Transverse colon (tissue), 4 donors: ENCODE measurements at regions not wholly inside any gene's neighbourhood (a gene's known extent, or its start where the extent isn't known, plus 50 kb on each side); places are given as distances from the start of the nearest gene placed in this dataset.
"Not testable (repeated sequence)": the region's sequence is repeated elsewhere in the genome, so short reads cannot be mapped to it uniquely, and the experiment has no call there.

Source experiments
- DNase-seq: peaks from one replicate; pipeline ENCODE4 v3.0.0-alpha.2; 2019
- H3K27ac ChIP-seq, 4 donors: fragments of 200-600 bp; sonication (generic); 2 replicates each; pipeline ENCODE4 v1.5.1; 2016 to 2018; ENCODE audit warnings: inconsistent platforms in 4 of 4
- H3K27me3 ChIP-seq: fragments of 200-600 bp; sonication (generic); 2 replicates; pipeline ENCODE4 v1.5.1; 2017; ENCODE audit warnings: inconsistent platforms
- H3K36me3 ChIP-seq, 4 donors: fragments of 200-600 bp; sonication (generic); 2 replicates each; pipeline ENCODE4 v1.5.1; 2017 to 2019; ENCODE audit warnings: inconsistent platforms in 4 of 4
- H3K4me1 ChIP-seq, 4 donors: fragments of 200-600 bp; sonication (generic); 2 replicates each; pipeline ENCODE4 v1.5.1; 2017 to 2020; ENCODE audit warnings: inconsistent platforms in 4 of 4
- H3K4me3 ChIP-seq, 4 donors: fragments of 200-600 bp; sonication (generic); 1 replicate in 1 of 4; 2 replicates in 3 of 4; pipeline versions ENCODE4 v1.5.1 to v1.6.1; 2017 to 2019; ENCODE audit warnings: inconsistent platforms in 4 of 4
- H3K9me3 ChIP-seq, 2 donors: fragments of 200-600 bp; sonication (generic); 2 replicates each; pipeline ENCODE4 v1.5.1; 2017 to 2019; ENCODE audit warnings: inconsistent platforms in 2 of 2
- EP300 ChIP-seq: sonication (generic); formaldehyde crosslinking; IDR thresholded peaks from one replicate; pipeline ENCODE4 v1.6.1; 2017; ENCODE audit warnings: antibody characterized with exemption, low read depth
- POLR2A ChIP-seq: fragments of 450-650 bp; IDR thresholded peaks from one replicate; pipeline ENCODE4 v1.6.1; 2016; ENCODE audit warnings: antibody characterized with exemption, mild to moderate bottlenecking, moderate library complexity
- POLR2AphosphoS5 ChIP-seq, 3 donors: sonication (generic); formaldehyde crosslinking; IDR thresholded peaks; one replicate each; pipeline ENCODE4 v1.6.1; 2016; ENCODE audit warnings: antibody characterized with exemption in 3 of 3
- WGBS, 2 donors: methylation state at CpG; one replicate each; pipeline ENCODE4 v1.1.5; 2018; ENCODE audit warnings: low coverage in 1 of 2; 5-methylcytosine and 5-hydroxymethylcytosine counted together
- in situ Hi-C, 4 donors: fragments of 200-750 bp; cut with MboI; loops; one replicate each; pipeline versions ENCODE4 v1.15.0 to v1.15.1; 2017; ENCODE audit warnings: low sequenced_read_pairs in 3 of 4, low pct_ligation_motif_present in 1 of 4, low pct_unique_long_range_greater_than_20kb in 1 of 4
- intact Hi-C: fragments of 100-400 bp; cut with DNase I; formaldehyde crosslinking; loops from one replicate; pipeline ENCODE4 v1.15.1; 2023; ENCODE audit warnings: low total_unique reads
- TF ChIP-seq, protein P1 (sequence below), 5 experiments: fragments of 200-600 bp in 3 of 5; fragments of 450-650 bp in 2 of 5; sonication (generic) in 3 of 5; IDR thresholded peaks; 1 replicate in 2 of 5; 2 replicates in 3 of 5; pipeline ENCODE4 v1.5.1; 2016 to 2017; ENCODE audit warnings: antibody characterized with exemption in 5 of 5, inconsistent platforms in 3 of 5, mild to moderate bottlenecking in 2 of 5, moderate library complexity in 1 of 5

DNA sequence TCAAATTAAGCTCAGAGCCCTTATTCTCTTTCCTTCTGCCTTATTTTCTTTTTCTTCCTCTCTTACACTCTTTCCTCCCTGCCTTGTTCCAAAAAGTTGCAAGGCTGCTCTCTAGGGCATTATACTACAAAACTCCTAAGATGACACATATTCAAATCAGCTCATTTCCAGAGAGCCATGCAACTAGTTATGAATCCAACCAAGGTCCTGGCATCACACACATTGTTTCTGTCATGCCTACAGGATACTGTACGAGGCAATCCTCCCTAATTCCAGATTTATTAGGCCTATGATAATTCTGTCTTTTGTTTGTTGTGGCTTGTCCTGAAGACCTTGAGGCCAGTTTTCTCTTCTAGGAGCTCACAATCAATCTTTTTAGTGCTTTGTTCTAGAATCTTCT, 87.0 kb upstream of the TBCA start:
- Histone ChIP-seq H3K9me3 (no peaks in the 10 kb centered on the region), H3K4me3 (no peak overlapping the region), H3K27ac (no peak overlapping the region), H3K36me3 (no peaks in the 10 kb centered on the region), H3K27me3 (peaks cover 2% of the 10 kb centered on the region), H3K4me1 (no peaks in the 10 kb centered on the region)
- no peak for TF ChIP-seq EP300
- no peak for TF ChIP-seq POLR2AphosphoS5 (IDR thresholded peaks at IDR 0.05)
- no peak for TF ChIP-seq POLR2A
- TF ChIP-seq, protein P1, sequence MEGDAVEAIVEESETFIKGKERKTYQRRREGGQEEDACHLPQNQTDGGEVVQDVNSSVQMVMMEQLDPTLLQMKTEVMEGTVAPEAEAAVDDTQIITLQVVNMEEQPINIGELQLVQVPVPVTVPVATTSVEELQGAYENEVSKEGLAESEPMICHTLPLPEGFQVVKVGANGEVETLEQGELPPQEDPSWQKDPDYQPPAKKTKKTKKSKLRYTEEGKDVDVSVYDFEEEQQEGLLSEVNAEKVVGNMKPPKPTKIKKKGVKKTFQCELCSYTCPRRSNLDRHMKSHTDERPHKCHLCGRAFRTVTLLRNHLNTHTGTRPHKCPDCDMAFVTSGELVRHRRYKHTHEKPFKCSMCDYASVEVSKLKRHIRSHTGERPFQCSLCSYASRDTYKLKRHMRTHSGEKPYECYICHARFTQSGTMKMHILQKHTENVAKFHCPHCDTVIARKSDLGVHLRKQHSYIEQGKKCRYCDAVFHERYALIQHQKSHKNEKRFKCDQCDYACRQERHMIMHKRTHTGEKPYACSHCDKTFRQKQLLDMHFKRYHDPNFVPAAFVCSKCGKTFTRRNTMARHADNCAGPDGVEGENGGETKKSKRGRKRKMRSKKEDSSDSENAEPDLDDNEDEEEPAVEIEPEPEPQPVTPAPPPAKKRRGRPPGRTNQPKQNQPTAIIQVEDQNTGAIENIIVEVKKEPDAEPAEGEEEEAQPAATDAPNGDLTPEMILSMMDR (IDR thresholded peaks at IDR 0.05), result no peak
- in situ Hi-C loops (no loop called here), intact Hi-C loops (no loop called here)
- no peak for DNase-seq
- 59% methylated on average over 1 of the region's 1 CpG; no CpG with 5 or more reads in 1 of the 2 donors for WGBS, 2 donors

DNA sequence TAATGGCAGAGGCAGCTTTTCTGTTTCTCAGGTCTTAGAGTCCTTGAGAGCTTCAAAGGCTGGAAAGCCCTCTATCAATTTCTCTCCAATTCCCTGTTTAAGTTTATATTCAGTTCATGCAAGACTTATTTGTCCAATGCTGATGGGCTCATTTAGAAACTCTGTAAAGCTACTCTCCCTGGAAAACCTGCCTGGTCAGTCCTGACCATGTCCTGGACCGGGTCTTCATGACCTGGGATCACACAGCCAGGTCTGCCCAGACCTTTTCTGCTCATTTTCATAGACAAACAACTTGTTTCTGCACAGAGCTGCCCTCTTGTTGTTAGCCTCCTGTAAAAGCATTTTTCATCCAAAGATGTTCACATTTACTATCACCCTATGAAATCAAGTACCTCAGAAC, 85.4 kb upstream of the TBCA start:
- H3K27ac ChIP-seq, result no peak overlapping the region
- WGBS, 2 donors, result 80 to 88% methylated on average over 1 of the region's 1 CpG
- DNase-seq, result no peak
- in situ Hi-C loops (no loop called here), intact Hi-C loops (no loop called here)
- H3K9me3 ChIP-seq, result no peaks in the 10 kb centered on the region
- H3K4me3 ChIP-seq, result no peak overlapping the region
- no peak for TF ChIP-seq EP300
- TF ChIP-seq POLR2AphosphoS5 (IDR thresholded peaks at IDR 0.05), result no peak
- TF ChIP-seq POLR2A, result no peak
- TF ChIP-seq, protein P1 (IDR thresholded peaks at IDR 0.05), result no peak
- no peaks in the 10 kb centered on the region for H3K4me1 ChIP-seq
- H3K27me3 ChIP-seq, result peaks cover 4% of the 10 kb centered on the region
- H3K36me3 ChIP-seq, result no peaks in the 10 kb centered on the region

DNA sequence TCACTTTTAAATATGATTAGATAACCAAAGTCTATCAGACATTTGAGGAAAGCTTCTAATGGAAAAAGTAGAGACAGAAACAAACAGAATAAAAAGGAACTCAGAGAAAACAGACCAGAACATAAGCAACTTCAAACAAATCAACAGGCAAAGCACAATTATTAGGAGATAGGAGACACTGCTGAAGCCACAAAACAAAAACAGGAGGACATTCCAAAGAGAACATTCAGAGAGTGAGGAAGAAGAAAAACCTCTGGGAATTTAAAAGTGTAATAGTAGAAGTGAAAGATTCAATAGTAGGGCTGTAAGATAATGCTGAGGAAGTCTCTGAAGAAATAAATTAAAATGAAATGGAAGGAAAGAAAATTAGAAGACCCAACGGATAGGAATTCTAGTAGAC, 83.2 kb upstream of the TBCA start:
- intact Hi-C loops, result no loop called here
- in situ Hi-C loops, result no loop called here

DNA sequence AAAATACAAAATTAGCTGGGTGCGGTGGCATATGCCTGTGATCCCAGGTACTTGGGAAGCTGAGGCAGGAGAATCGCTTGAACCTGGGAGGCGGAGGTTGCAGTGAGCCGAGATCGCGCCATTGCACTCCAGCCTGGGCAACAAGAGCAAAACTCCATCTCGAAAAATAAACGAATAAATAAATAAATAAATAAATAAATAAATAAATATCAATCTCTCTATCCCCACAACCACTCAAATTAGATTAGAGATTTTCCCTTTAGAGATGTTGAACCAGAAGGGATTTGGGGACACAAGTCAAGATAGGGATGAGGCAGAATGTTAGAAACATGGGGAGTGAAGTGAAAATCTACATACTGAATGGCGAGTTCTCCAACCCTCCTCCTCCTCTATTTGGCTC, 82.5 kb upstream of the TBCA start:
- H3K9me3 ChIP-seq, H3K4me1 ChIP-seq, H3K27ac ChIP-seq, in situ Hi-C loops, H3K36me3 ChIP-seq, DNase-seq, H3K4me3 ChIP-seq, intact Hi-C loops: not testable (repeated sequence)
- peaks cover 12% of the 10 kb centered on the region for H3K27me3 ChIP-seq
- WGBS, 2 donors, result 77 to 92% methylated on average over 5 to 9 of the region's 9 CpGs

More for the DNA sequence above, 83.2 kb upstream of the TBCA start:
- no peak for DNase-seq
- no peaks in the 10 kb centered on the region for H3K4me1 ChIP-seq
- WGBS, 2 donors, result 79 to 87% methylated on average over 1 of the region's 1 CpG
- H3K9me3 ChIP-seq, result no peaks in the 10 kb centered on the region
- H3K27ac ChIP-seq, result no peak overlapping the region
- TF ChIP-seq POLR2AphosphoS5 (IDR thresholded peaks at IDR 0.05) (no peak), EP300 (no peak), POLR2A (no peak)
- TF ChIP-seq, protein P1 (IDR thresholded peaks at IDR 0.05), result no peak
- H3K4me3 ChIP-seq, result no peak overlapping the region
- H3K27me3 ChIP-seq, result peaks cover 7% of the 10 kb centered on the region
- H3K36me3 ChIP-seq, result no peaks in the 10 kb centered on the region

DNA sequence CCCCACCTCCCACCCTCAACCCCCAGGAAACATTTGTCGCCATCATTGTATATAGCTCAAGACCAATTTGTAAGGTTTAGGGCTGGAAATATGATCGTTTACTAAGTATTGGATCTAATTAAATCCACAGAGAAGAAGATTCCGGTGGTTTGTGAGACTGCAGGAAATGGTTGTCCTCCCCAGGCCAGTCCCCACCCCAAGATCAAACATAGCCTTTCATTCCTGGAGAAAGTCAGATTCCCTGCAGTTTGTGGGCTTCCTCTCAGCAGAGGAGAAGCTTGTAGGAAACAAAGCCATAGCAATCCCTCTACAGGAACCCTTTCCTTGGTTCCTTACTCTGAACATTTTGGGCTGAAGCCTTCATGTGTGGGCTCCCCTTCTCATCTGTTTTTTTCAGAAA, 79.2 kb upstream of the TBCA start:
- Histone ChIP-seq H3K36me3 (no peaks in the 10 kb centered on the region), H3K9me3 (no peaks in the 10 kb centered on the region), H3K4me1 (peaks cover 0 to 16% (median 9%) of the 10 kb centered on the region in 4 donors), H3K4me3 (no peak overlapping the region), H3K27ac (no peak overlapping the region), H3K27me3 (peaks cover 45% of the 10 kb centered on the region)
- DNase-seq, result no peak
- 51 to 59% methylated on average over 3 of the region's 3 CpGs for WGBS, 2 donors
- intact Hi-C loops (no loop called here), in situ Hi-C loops (no loop called here)
- TF ChIP-seq POLR2AphosphoS5 (IDR thresholded peaks at IDR 0.05), result no peak
- TF ChIP-seq EP300, result no peak
